Fibroblast of skin of right quadriceps (primary cell): ENCODE measurements at regions not wholly inside any gene's neighbourhood (a gene's known extent, or its start where the extent isn't known, plus 50 kb on each side); places are given as distances from the start of the nearest gene placed in this dataset.
A peak's percentile ranks its signal among the peaks of the same experiment; 100 is the strongest.
"Not testable (repeated sequence)": the region's sequence is repeated elsewhere in the genome, so short reads cannot be mapped to it uniquely, and the experiment has no call there.

Source experiments
- DNase-seq: peaks from one replicate; pipeline ENCODE4 v3.0.0-alpha.2; 2013

DNA sequence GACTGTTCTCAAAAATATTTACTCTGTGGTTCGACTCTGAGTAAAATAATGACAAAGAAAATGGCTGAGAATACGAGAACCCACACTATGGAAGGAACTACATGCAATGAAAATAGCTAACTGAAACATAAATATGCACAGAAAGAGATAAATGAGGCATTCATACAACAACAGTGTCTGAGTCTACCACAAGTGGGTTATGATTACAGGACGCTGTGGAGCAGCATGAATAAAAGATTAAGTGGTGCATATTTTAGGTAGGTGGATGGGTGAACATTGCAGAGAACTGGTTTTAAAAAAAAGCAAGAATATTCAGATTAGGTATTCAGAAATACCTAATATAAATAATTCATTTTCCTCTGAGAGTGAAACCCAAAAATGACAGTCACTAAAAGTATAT lies 93.9 kb upstream of the TRIM77 start:
- not testable (repeated sequence) for DNase-seq

DNA sequence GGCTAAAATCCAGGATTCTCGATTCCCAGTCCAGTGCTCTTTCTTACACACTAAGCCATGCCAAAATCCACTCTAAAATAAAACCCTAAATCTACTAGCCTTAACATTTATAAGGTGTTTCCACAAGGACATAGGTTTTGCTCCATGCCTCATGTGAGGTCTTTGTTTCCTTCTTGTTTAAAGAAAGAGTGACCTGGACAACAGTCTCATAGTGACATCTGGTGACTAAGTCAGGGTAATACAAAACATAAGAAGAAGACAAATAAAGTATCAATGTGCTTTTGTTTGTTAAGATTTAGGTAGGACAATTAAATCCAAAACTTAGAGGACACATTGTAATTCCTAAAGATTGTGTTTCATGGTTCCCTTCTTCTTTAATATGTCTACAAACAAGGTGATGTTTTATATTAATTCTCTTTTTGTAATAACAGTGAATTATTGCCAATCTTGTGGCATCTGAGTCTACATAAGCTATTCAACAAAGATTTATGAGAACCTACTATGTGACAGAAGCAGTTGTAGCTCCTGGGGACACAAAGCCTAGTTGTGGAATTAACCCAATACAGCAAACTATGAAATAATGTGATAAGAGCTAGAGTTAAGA lies 93.0 kb upstream of the TRIM77 start:
- peak; percentile 2 for DNase-seq

GRCh38 chr11:89620721-89621120 lies 89.4 kb upstream of the TRIM77 start:
- DNase-seq = not testable (repeated sequence)

GRCh38 chr11:89625171-89625570 lies 84.9 kb upstream of the TRIM77 start:
- no peak for DNase-seq

- no peak for DNase-seq
Observed at GRCh38 chr11:89626366-89626765, 83.7 kb upstream of the TRIM77 start.

DNA sequence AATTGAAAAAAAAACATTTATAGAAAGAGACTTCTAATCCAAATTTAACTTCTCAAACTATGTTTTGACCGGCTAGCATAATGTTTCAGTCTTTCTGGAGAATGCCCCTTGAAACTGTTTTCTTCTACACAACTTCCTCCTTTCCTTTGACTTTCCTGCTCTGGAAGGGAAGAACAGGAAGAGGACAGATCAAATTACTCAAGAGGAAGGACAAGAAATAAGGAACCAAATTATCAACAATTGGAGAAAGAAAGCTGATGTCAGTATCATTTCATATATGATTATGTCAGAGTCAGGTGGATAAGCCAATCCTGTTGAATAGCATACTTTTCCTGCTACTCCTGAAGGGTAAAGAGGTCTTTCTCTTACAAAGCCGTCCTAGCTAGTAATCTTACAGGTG lies 83.2 kb upstream of the TRIM77 start:
- not testable (repeated sequence) for DNase-seq

DNA sequence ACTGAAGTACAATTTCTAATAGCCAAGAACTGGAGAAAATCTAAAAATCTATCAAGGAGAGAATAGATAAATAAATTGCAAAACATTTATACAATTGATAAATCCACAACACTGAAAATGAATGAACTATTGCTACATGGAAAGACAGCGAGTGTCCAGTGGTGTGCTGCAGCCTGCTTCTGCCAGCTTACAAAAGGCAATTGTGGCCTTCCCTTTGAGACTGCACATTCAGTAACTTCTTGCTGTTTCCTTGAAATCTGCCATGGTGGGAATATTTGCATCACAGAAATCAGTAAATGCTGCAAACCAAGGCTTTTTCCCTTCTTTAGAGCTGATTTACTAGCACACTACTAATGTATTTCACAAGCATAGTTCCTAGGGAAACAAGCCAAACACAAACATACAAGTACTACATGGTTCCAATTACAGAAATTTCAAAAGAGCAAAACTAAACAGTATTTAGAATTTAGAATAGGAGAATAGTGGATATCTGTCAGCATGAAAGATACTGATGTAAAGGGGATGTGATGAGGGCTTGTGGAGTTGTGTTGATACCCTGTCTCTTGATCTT lies 76.9 kb upstream of the TRIM77 start:
- no peak for DNase-seq

GRCh38 chr11:89640777-89641176 lies 69.3 kb upstream of the TRIM77 start:
- DNase-seq = not testable (repeated sequence)

- DNase-seq = not testable (repeated sequence)
Observed at GRCh38 chr11:89648232-89648631, 61.9 kb upstream of the TRIM77 start.

DNA sequence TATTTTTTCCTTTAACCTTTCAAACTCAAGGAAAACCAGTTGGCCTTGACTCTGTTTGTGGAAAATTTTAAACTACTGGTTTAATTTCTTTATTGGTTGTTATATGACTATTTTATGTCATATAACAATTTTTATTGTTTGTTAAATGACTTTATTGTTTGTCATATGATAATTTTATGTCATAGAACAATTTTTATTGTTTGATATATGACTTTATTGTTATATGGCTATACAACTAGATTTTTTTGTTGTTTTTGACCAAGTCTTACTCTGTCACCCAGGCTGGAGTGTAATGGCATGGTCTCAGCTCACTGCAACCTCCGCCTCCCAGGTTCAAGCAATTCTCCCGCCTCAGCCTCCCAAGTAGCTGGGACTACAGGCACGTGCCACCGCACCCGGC lies 61.1 kb upstream of the TRIM77 start:
- not testable (repeated sequence) for DNase-seq

DNA sequence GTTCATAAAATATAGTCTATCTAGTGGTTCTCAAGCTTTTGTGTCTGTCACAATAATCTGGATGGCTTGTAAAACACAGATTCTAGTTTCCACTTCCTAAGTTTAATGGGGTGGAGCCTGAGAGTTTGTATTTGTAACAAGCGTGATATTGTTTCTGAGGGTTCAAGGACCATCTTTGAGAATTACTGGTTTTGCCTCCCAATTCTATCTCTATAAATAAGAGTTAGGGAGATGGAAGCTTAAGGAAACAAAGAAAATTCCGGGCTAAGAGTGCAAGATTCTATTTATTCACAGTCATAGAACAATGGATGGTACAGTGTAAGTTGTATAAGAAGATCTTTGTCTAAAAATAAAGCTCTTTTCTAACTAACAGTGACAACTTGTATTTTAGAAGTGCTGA lies 55.4 kb upstream of the TRIM77 start:
- not testable (repeated sequence) for DNase-seq

- not testable (repeated sequence) for DNase-seq
Observed at GRCh38 chr11:89658767-89659166, 51.3 kb upstream of the TRIM77 start.

- not testable (repeated sequence) for DNase-seq
Observed at GRCh38 chr11:89659414-89659813, 50.7 kb upstream of the TRIM77 start.

DNA sequence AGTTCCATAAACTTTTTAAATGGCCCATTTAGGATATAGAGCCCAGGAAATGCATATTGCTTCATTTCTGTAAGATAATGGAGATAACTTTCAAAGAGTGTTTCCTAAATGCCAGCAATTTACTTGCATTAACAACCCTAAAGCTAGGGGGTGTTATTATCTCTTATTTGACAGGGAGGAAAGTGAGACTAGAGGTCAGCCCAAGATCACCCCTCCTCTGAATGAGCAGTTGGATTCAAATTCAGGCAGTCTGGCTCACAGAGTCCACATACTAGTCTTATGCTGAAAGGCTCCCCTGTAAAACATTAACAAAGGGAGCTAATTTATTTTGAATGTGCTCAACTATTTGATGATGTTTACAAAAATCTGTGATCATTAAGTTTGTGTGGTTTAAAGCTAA lies 49.9 kb upstream of the TRIM77 start:
- no peak for DNase-seq
